PC-3 (cell line): ENCODE measurements at regions not wholly inside any gene's neighbourhood (a gene's known extent, or its start where the extent isn't known, plus 50 kb on each side); places are given as distances from the start of the nearest gene placed in this dataset.

ENCODE experiments used
- ATAC-seq: fragments of 200-7000 bp; cut with Tn5 transposase; 2 replicates; pipeline ENCODE4 v1.9.1; 2020; ENCODE audit warnings: mild to moderate bottlenecking, moderate library complexity
- BruUV-seq: library from RNA; stranded (reverse); fragments of 400-500 nt; replicated peaks from 2 replicates; lab custom pipeline; 2021; lab: Mats Ljungman, UMichigan
- CTCF ChIA-PET: fragments of 300-600 bp; sonication (Branson Sonifier 250); formaldehyde crosslinking; loops from one replicate; lab custom pipeline; 2022; ENCODE audit warnings: antibody characterized with exemption; lab: Charles Lee
- POLR2A ChIA-PET: fragments of 300-600 bp; sonication (Branson Sonifier 250); formaldehyde crosslinking; loops from one replicate; lab custom pipeline; 2022; ENCODE audit warnings: antibody characterized with exemption; ENCODE audit not compliant: unreplicated experiment; lab: Charles Lee
- DNase-seq: peaks from one replicate; pipeline ENCODE4 v3.0.0-alpha.2; 2015
- H2AFZ ChIP-seq: fragments of 300-600 bp; sonication (generic); 2 replicates; pipeline ENCODE4 v1.6.0; 2016; ENCODE audit warnings: antibody characterized with exemption, low read length
- H3F3A ChIP-seq: fragments of 300-600 bp; sonication (generic); one replicate; pipeline ENCODE4 v1.6.0; 2017; ENCODE audit warnings: antibody characterized with exemption, low read length, control low read depth, mild to moderate bottlenecking; ENCODE audit not compliant: unreplicated experiment
- H3K27ac ChIP-seq: fragments of 300-600 bp; sonication (generic); 2 replicates; pipeline ENCODE4 v1.5.1; 2016; ENCODE audit warnings: mild to moderate bottlenecking, low read length
- H3K27me3 ChIP-seq: fragments of 300-600 bp; sonication (generic); 2 replicates; pipeline ENCODE4 v1.6.1; 2016; ENCODE audit warnings: low read length, mixed read lengths
- H3K36me3 ChIP-seq: fragments of 300-600 bp; sonication (generic); 2 replicates; pipeline ENCODE4 v1.6.1; 2016; ENCODE audit warnings: low read depth, mixed run types, low read length, mixed read lengths
- H3K4me1 ChIP-seq: fragments of 300-600 bp; sonication (generic); 2 replicates; pipeline ENCODE4 v1.5.1; 2016; ENCODE audit warnings: low read length; ENCODE audit not compliant: insufficient read depth
- H3K4me2 ChIP-seq: fragments of 300-600 bp; sonication (generic); 2 replicates; pipeline ENCODE4 v1.6.0; 2016; ENCODE audit warnings: low read length
- H3K4me3 ChIP-seq: fragments of 300-600 bp; sonication (generic); 2 replicates; pipeline ENCODE4 v1.5.1; 2016; ENCODE audit warnings: mild to moderate bottlenecking, low read length, mixed read lengths
- H3K79me2 ChIP-seq: fragments of 300-600 bp; sonication (generic); 2 replicates; pipeline ENCODE4 v1.6.1; 2017; ENCODE audit warnings: low read length, mixed read lengths
- H3K9ac ChIP-seq: fragments of 300-600 bp; sonication (generic); 2 replicates; pipeline ENCODE4 v1.6.0; 2016; ENCODE audit warnings: mild to moderate bottlenecking, low read length
- H3K9me2 ChIP-seq: fragments of 300-600 bp; sonication (generic); replicated peaks from 2 replicates; pipeline ENCODE4 v1.6.1; 2016; ENCODE audit warnings: mixed run types, low read length, mixed read lengths
- H3K9me3 ChIP-seq: fragments of 300-600 bp; sonication (generic); 2 replicates; pipeline ENCODE4 v1.6.1; 2016; ENCODE audit warnings: low read length, mixed read lengths
- H4K20me1 ChIP-seq: fragments of 300-600 bp; sonication (generic); 2 replicates; pipeline ENCODE4 v1.6.1; 2016; ENCODE audit warnings: low read length, mixed read lengths
- EZH2 ChIP-seq: fragments of 300-600 bp; sonication (generic); IDR thresholded peaks from one replicate; pipeline ENCODE4 v1.6.1; 2017; ENCODE audit warnings: antibody characterized with exemption, mild to moderate bottlenecking, low read length; ENCODE audit not compliant: unreplicated experiment
- EZH2phosphoT487 ChIP-seq: fragments of 300-600 bp; sonication (generic); IDR thresholded peaks from 2 replicates; pipeline ENCODE4 v1.6.1; 2018; ENCODE audit warnings: mild to moderate bottlenecking, antibody characterized with exemption, low read length, borderline replicate concordance
- intact Hi-C: fragments of 100-400 bp; cut with micrococcal nuclease; formaldehyde crosslinking; loops from 2 replicates; pipeline ENCODE4 v1.9.0; 2023
- TF ChIP-seq, protein P1 (sequence below): fragments of 300-600 bp; sonication (generic); conservative IDR thresholded peaks from 2 replicates; pipeline ENCODE4 v1.5.1; 2017; ENCODE audit warnings: antibody characterized with exemption, low read depth, mild to moderate bottlenecking, low read length

- Histone ChIP-seq H3K4me2 (no peak overlapping the region), H3K9ac (no peak overlapping the region), H2AFZ (no peak overlapping the region), H3K27me3 (no peaks in the 10 kb centered on the region), H3F3A (no peaks in the 10 kb centered on the region), H4K20me1 (no peaks in the 10 kb centered on the region), H3K9me3 (no peaks in the 10 kb centered on the region), H3K36me3 (no peaks in the 10 kb centered on the region), H3K27ac (no peak overlapping the region), H3K9me2 (no peaks in the 10 kb centered on the region), H3K4me1 (no peaks in the 10 kb centered on the region), H3K79me2 (no peaks in the 10 kb centered on the region), H3K4me3 (no peak overlapping the region)
- ATAC-seq (no peak), DNase-seq (no peak)
- no TSS peak for BruUV-seq
- ChIA-PET CTCF (no interaction called here), POLR2A (no interaction called here)
- TF ChIP-seq, protein P1, sequence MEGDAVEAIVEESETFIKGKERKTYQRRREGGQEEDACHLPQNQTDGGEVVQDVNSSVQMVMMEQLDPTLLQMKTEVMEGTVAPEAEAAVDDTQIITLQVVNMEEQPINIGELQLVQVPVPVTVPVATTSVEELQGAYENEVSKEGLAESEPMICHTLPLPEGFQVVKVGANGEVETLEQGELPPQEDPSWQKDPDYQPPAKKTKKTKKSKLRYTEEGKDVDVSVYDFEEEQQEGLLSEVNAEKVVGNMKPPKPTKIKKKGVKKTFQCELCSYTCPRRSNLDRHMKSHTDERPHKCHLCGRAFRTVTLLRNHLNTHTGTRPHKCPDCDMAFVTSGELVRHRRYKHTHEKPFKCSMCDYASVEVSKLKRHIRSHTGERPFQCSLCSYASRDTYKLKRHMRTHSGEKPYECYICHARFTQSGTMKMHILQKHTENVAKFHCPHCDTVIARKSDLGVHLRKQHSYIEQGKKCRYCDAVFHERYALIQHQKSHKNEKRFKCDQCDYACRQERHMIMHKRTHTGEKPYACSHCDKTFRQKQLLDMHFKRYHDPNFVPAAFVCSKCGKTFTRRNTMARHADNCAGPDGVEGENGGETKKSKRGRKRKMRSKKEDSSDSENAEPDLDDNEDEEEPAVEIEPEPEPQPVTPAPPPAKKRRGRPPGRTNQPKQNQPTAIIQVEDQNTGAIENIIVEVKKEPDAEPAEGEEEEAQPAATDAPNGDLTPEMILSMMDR = no peak
- TF ChIP-seq EZH2 = no peak
- no peak for TF ChIP-seq EZH2phosphoT487
- intact Hi-C loops = no loop called here
Measured at GRCh38 chr5:84518370-84518769, 133.7 kb upstream of the EDIL3 start.

DNA sequence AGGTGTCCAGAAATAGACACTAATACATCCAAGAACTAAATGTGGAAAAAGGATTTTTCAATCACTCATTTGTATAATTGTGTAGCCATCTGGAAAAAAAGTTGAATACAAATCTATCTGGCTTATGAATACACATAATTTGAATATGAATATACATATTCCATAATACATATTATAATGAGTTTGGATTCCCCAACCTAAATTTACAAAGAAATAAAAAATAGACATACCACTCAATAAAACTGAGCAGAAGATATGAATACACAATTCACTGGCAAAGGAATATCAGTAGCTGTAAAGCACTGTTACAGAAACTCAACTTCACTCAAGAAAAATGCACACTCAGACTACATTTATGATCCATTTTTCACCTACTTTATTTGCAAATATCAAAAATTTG is 121.9 kb upstream of the EDIL3 start:
- H3K4me3 ChIP-seq = no peak overlapping the region
- ChIA-PET CTCF (no interaction called here), POLR2A (no interaction called here)
- no peaks in the 10 kb centered on the region for H3K36me3 ChIP-seq
- H3K4me1 ChIP-seq = no peaks in the 10 kb centered on the region
- no peaks in the 10 kb centered on the region for H3F3A ChIP-seq
- H3K9ac ChIP-seq = no peak overlapping the region
- H3K79me2 ChIP-seq = no peaks in the 10 kb centered on the region
- intact Hi-C loops = no loop called here
- no peak for DNase-seq
- H3K4me2 ChIP-seq = no peak overlapping the region
- no peak overlapping the region for H2AFZ ChIP-seq
- no TSS peak for BruUV-seq
- H3K9me2 ChIP-seq = no peaks in the 10 kb centered on the region
- ATAC-seq = no peak
- H3K9me3 ChIP-seq = no peaks in the 10 kb centered on the region
- H4K20me1 ChIP-seq = no peaks in the 10 kb centered on the region
- H3K27ac ChIP-seq = no peak overlapping the region
- TF ChIP-seq, protein P1 = no peak
- TF ChIP-seq EZH2phosphoT487 = no peak
- TF ChIP-seq EZH2 = no peak
- H3K27me3 ChIP-seq = no peaks in the 10 kb centered on the region

- no peak overlapping the region for H3K9ac ChIP-seq
- peak; percentile 78 for ATAC-seq
- BruUV-seq = no TSS peak
Measured at GRCh38 chr5:84494453-84494852, 109.8 kb upstream of the EDIL3 start.

More at GRCh38 chr5:84494453-84494852, 109.8 kb upstream of the EDIL3 start:
- no peaks in the 10 kb centered on the region for H3K9me3 ChIP-seq
- H3F3A ChIP-seq = no peaks in the 10 kb centered on the region
- CTCF ChIA-PET = interaction anchor here (0.5 kb wide), 1 partner anchor 247 kb away, joined by 3 read pairs; no protein-coding TSS in a partner anchor
- TF ChIP-seq EZH2phosphoT487 (no peak), EZH2 (no peak)
- TF ChIP-seq, protein P1 = no peak
- no peaks in the 10 kb centered on the region for H3K4me1 ChIP-seq
- no peaks in the 10 kb centered on the region for H3K36me3 ChIP-seq
- DNase-seq = peak; percentile 62
- no peaks in the 10 kb centered on the region for H4K20me1 ChIP-seq
- H3K79me2 ChIP-seq = no peaks in the 10 kb centered on the region
- intact Hi-C loops = no loop called here
- H3K27me3 ChIP-seq = no peaks in the 10 kb centered on the region
- H3K4me3 ChIP-seq = no peak overlapping the region
- peak overlapping the region; percentile 29; the same call in 1 of the 2 replicates for H3K27ac ChIP-seq
- H3K9me2 ChIP-seq = no peaks in the 10 kb centered on the region
- POLR2A ChIA-PET = no interaction called here
- H3K4me2 ChIP-seq = no peak overlapping the region
- H2AFZ ChIP-seq = no peak overlapping the region
